ENCODE measurements at regions not wholly inside any gene's neighbourhood (a gene's known extent, or its start where the extent isn't known, plus 50 kb on each side); places are given as distances from the start of the nearest gene placed in this dataset.

- Histone ChIP-seq H3K4me3 (ENCODE audit: low read depth, low read length) (no peak overlapping the region), H3K4me1 (ENCODE audit: control insufficient read depth, insufficient read depth, low read length) (no peaks in the 10 kb centered on the region), H3K36me3 (ENCODE audit: control insufficient read depth in 2 of 2, insufficient read depth in 1 of 2, low read length in 2 of 2) (no peaks in the 10 kb centered on the region), H3K9me3 (ENCODE audit: control insufficient read depth, insufficient read depth, low read depth, low read length) (no peaks in the 10 kb centered on the region), H3K27ac (ENCODE audit: extremely low read depth, low read depth, low read length) (no peak overlapping the region)
- POLR2A ChIA-PET, result no interaction called here
- TF ChIP-seq, protein P1, sequence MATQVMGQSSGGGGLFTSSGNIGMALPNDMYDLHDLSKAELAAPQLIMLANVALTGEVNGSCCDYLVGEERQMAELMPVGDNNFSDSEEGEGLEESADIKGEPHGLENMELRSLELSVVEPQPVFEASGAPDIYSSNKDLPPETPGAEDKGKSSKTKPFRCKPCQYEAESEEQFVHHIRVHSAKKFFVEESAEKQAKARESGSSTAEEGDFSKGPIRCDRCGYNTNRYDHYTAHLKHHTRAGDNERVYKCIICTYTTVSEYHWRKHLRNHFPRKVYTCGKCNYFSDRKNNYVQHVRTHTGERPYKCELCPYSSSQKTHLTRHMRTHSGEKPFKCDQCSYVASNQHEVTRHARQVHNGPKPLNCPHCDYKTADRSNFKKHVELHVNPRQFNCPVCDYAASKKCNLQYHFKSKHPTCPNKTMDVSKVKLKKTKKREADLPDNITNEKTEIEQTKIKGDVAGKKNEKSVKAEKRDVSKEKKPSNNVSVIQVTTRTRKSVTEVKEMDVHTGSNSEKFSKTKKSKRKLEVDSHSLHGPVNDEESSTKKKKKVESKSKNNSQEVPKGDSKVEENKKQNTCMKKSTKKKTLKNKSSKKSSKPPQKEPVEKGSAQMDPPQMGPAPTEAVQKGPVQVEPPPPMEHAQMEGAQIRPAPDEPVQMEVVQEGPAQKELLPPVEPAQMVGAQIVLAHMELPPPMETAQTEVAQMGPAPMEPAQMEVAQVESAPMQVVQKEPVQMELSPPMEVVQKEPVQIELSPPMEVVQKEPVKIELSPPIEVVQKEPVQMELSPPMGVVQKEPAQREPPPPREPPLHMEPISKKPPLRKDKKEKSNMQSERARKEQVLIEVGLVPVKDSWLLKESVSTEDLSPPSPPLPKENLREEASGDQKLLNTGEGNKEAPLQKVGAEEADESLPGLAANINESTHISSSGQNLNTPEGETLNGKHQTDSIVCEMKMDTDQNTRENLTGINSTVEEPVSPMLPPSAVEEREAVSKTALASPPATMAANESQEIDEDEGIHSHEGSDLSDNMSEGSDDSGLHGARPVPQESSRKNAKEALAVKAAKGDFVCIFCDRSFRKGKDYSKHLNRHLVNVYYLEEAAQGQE (tag by site-specific recombination; IDR thresholded peaks at IDR 0.05), result peak; percentile 91
- no peak for TF ChIP-seq ZNF514 (tag by site-specific recombination; IDR thresholded peaks at IDR 0.05)
- CTCF ChIA-PET, result interaction anchor here (0.5 kb wide), 1 partner anchor 75 kb away, joined by 3 read pairs; no protein-coding TSS in a partner anchor
These were observed 76.6 kb upstream of the LINGO1 start for GRCh38 chr15:77709135-77709886.

GRCh38 chr15:77706482-77707244 lies 74.0 kb upstream of the LINGO1 start:
- Histone ChIP-seq H3K4me1 (ENCODE audit: control insufficient read depth, insufficient read depth, low read length) (no peaks in the 10 kb centered on the region), H3K36me3 (ENCODE audit: control insufficient read depth in 2 of 2, insufficient read depth in 1 of 2, low read length in 2 of 2) (no peaks in the 10 kb centered on the region), H3K27ac (ENCODE audit: extremely low read depth, low read depth, low read length) (no peak overlapping the region), H3K9me3 (ENCODE audit: control insufficient read depth, insufficient read depth, low read depth, low read length) (no peaks in the 10 kb centered on the region), H3K4me3 (ENCODE audit: low read depth, low read length) (no peak overlapping the region)
- TF ChIP-seq ZNF133 (tag by site-specific recombination; IDR thresholded peaks at IDR 0.05), result no peak
- TF ChIP-seq ZIC2 (tag by site-specific recombination; IDR thresholded peaks at IDR 0.05), result peak; percentile 41
- CTCF ChIA-PET, result interaction anchor here (0.6 to 1.2 kb wide), 2 partner anchors 115 to 562 kb away, joined by 3 to 5 read pairs; no protein-coding TSS in a partner anchor
- POLR2A ChIA-PET, result no interaction called here

- CTCF ChIA-PET, result interaction anchor here (0.5 to 0.6 kb wide), 2 partner anchors 84 to 677 kb away, joined by 4 to 5 read pairs; no protein-coding TSS in a partner anchor
These were observed 69.7 kb upstream of the LINGO1 start for GRCh38 chr15:77702211-77702957.

More at GRCh38 chr15:77702211-77702957, 69.7 kb upstream of the LINGO1 start:
- POLR2A ChIA-PET, result no interaction called here
- no peaks in the 10 kb centered on the region for H3K9me3 ChIP-seq (ENCODE audit: control insufficient read depth, insufficient read depth, low read depth, low read length)
- H3K36me3 ChIP-seq (ENCODE audit: control insufficient read depth in 2 of 2, insufficient read depth in 1 of 2, low read length in 2 of 2), result no peaks in the 10 kb centered on the region
- no peaks in the 10 kb centered on the region for H3K4me1 ChIP-seq (ENCODE audit: control insufficient read depth, insufficient read depth, low read length)
- H3K4me3 ChIP-seq (ENCODE audit: low read depth, low read length), result no peak overlapping the region
- TF ChIP-seq ZNF580 (tag by site-specific recombination; IDR thresholded peaks at IDR 0.05) (0 out of 2 replicates have a peak, but pooled peaks have one; percentile 15), ZNF776 (tag by site-specific recombination; IDR thresholded peaks at IDR 0.05; ENCODE audit: borderline replicate concordance) (no peak), ZNF391 (tag by site-specific recombination; IDR thresholded peaks at IDR 0.05; ENCODE audit: borderline replicate concordance, low read depth) (no peak), ZNF76 (tag by site-specific recombination; IDR thresholded peaks at IDR 0.05; ENCODE audit: borderline replicate concordance, low read depth) (no peak), ZNF670 (tag by site-specific recombination; IDR thresholded peaks at IDR 0.05; ENCODE audit: low read depth) (no peak)
- TF ChIP-seq, protein P2, sequence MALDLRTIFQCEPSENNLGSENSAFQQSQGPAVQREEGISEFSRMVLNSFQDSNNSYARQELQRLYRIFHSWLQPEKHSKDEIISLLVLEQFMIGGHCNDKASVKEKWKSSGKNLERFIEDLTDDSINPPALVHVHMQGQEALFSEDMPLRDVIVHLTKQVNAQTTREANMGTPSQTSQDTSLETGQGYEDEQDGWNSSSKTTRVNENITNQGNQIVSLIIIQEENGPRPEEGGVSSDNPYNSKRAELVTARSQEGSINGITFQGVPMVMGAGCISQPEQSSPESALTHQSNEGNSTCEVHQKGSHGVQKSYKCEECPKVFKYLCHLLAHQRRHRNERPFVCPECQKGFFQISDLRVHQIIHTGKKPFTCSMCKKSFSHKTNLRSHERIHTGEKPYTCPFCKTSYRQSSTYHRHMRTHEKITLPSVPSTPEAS (tag by site-specific recombination; IDR thresholded peaks at IDR 0.05), result peak; percentile 43; the same call in 1 of the 2 replicates
- TF ChIP-seq, protein P1 (tag by site-specific recombination; IDR thresholded peaks at IDR 0.05), result peak; percentile 95
- TF ChIP-seq, protein P3, sequence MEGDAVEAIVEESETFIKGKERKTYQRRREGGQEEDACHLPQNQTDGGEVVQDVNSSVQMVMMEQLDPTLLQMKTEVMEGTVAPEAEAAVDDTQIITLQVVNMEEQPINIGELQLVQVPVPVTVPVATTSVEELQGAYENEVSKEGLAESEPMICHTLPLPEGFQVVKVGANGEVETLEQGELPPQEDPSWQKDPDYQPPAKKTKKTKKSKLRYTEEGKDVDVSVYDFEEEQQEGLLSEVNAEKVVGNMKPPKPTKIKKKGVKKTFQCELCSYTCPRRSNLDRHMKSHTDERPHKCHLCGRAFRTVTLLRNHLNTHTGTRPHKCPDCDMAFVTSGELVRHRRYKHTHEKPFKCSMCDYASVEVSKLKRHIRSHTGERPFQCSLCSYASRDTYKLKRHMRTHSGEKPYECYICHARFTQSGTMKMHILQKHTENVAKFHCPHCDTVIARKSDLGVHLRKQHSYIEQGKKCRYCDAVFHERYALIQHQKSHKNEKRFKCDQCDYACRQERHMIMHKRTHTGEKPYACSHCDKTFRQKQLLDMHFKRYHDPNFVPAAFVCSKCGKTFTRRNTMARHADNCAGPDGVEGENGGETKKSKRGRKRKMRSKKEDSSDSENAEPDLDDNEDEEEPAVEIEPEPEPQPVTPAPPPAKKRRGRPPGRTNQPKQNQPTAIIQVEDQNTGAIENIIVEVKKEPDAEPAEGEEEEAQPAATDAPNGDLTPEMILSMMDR (tag by site-specific recombination; IDR thresholded peaks at IDR 0.05), result no peak
- no peak overlapping the region for H3K27ac ChIP-seq (ENCODE audit: extremely low read depth, low read depth, low read length)

Data from HEK293 (cell line).